Parathyroid adenoma (tissue), 2 donors: ENCODE measurements at regions not wholly inside any gene's neighbourhood (a gene's known extent, or its start where the extent isn't known, plus 50 kb on each side); places are given as distances from the start of the nearest gene placed in this dataset.

Experiments
- H2AFZ ChIP-seq: fragments of 300-600 bp; sonication (generic); one replicate; pipeline ENCODE4 v1.7.0; 2017; ENCODE audit warnings: antibody characterized with exemption, mild to moderate bottlenecking
- H3K27ac ChIP-seq: fragments of 300-600 bp; sonication (generic); one replicate; pipeline ENCODE4 v1.7.0; 2017
- H3K27me3 ChIP-seq: fragments of 300-600 bp; sonication (generic); one replicate; pipeline ENCODE4 v1.7.0; 2017; ENCODE audit warnings: low read length; ENCODE audit not compliant: control insufficient read depth, insufficient read depth
- H3K36me3 ChIP-seq: fragments of 300-600 bp; sonication (generic); one replicate; pipeline ENCODE4 v1.7.0; 2017; ENCODE audit warnings: low read length; ENCODE audit not compliant: control insufficient read depth, insufficient read depth
- H3K4me1 ChIP-seq: fragments of 300-600 bp; sonication (generic); one replicate; pipeline ENCODE4 v1.7.0; 2017; ENCODE audit warnings: control low read depth
- H3K4me2 ChIP-seq: fragments of 300-600 bp; sonication (generic); one replicate; pipeline ENCODE4 v1.7.0; 2017; ENCODE audit warnings: low read length
- H3K4me3 ChIP-seq: fragments of 300-600 bp; sonication (generic); one replicate; pipeline ENCODE4 v1.7.0; 2017; ENCODE audit warnings: low read depth, low read length
- H3K79me2 ChIP-seq: fragments of 300-600 bp; sonication (generic); one replicate; pipeline ENCODE4 v1.7.0; 2017; ENCODE audit warnings: control low read depth
- H3K9ac ChIP-seq: fragments of 300-600 bp; sonication (generic); one replicate; pipeline ENCODE4 v1.7.0; 2017; ENCODE audit warnings: mild to moderate bottlenecking
- H3K9me3 ChIP-seq: fragments of 300-600 bp; sonication (generic); one replicate; pipeline ENCODE4 v1.7.0; 2017; ENCODE audit warnings: low read length; ENCODE audit not compliant: control insufficient read depth
- TF ChIP-seq, protein P1 (sequence below): fragments of 300-600 bp; sonication (generic); IDR thresholded peaks from one replicate; pipeline ENCODE4 v1.7.0; 2017; ENCODE audit warnings: antibody characterized with exemption, mild to moderate bottlenecking
- donor health status: primary hyperparathyroidism.

- H3K9ac ChIP-seq: no peak overlapping the region
- no peaks in the 10 kb centered on the region for H3K79me2 ChIP-seq
- H3K9me3 ChIP-seq: no peaks in the 10 kb centered on the region
- H2AFZ ChIP-seq: no peak overlapping the region
- no peak overlapping the region for H3K27ac ChIP-seq
- no peak overlapping the region for H3K4me3 ChIP-seq
- TF ChIP-seq, protein P1, sequence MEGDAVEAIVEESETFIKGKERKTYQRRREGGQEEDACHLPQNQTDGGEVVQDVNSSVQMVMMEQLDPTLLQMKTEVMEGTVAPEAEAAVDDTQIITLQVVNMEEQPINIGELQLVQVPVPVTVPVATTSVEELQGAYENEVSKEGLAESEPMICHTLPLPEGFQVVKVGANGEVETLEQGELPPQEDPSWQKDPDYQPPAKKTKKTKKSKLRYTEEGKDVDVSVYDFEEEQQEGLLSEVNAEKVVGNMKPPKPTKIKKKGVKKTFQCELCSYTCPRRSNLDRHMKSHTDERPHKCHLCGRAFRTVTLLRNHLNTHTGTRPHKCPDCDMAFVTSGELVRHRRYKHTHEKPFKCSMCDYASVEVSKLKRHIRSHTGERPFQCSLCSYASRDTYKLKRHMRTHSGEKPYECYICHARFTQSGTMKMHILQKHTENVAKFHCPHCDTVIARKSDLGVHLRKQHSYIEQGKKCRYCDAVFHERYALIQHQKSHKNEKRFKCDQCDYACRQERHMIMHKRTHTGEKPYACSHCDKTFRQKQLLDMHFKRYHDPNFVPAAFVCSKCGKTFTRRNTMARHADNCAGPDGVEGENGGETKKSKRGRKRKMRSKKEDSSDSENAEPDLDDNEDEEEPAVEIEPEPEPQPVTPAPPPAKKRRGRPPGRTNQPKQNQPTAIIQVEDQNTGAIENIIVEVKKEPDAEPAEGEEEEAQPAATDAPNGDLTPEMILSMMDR: no peak
- H3K36me3 ChIP-seq: no peaks in the 10 kb centered on the region
- no peak overlapping the region for H3K4me2 ChIP-seq
- no peaks in the 10 kb centered on the region for H3K27me3 ChIP-seq
- H3K4me1 ChIP-seq: no peaks in the 10 kb centered on the region
Observed at GRCh38 chr1:189496768-189497167, 980.9 kb downstream of the BRINP3 start.

GRCh38 chr1:189499736-189500135 is 977.9 kb downstream of the BRINP3 start:
- TF ChIP-seq, protein P1: no peak
- no peaks in the 10 kb centered on the region for H3K9me3 ChIP-seq
- H3K79me2 ChIP-seq: no peaks in the 10 kb centered on the region
- H3K27me3 ChIP-seq: no peaks in the 10 kb centered on the region
- no peak overlapping the region for H3K4me2 ChIP-seq
- H3K36me3 ChIP-seq: no peaks in the 10 kb centered on the region
- no peak overlapping the region for H3K27ac ChIP-seq
- no peaks in the 10 kb centered on the region for H3K4me1 ChIP-seq
- no peak overlapping the region for H3K9ac ChIP-seq
- H3K4me3 ChIP-seq: no peak overlapping the region
- no peak overlapping the region for H2AFZ ChIP-seq

GRCh38 chr1:189500778-189501177 is 976.9 kb downstream of the BRINP3 start:
- no peak overlapping the region for H3K27ac ChIP-seq
- no peak overlapping the region for H3K4me3 ChIP-seq
- TF ChIP-seq, protein P1: no peak
- no peaks in the 10 kb centered on the region for H3K79me2 ChIP-seq
- H3K4me1 ChIP-seq: no peaks in the 10 kb centered on the region
- no peaks in the 10 kb centered on the region for H3K9me3 ChIP-seq
- no peak overlapping the region for H3K4me2 ChIP-seq
- no peaks in the 10 kb centered on the region for H3K36me3 ChIP-seq
- H2AFZ ChIP-seq: no peak overlapping the region
- H3K9ac ChIP-seq: no peak overlapping the region
- H3K27me3 ChIP-seq: no peaks in the 10 kb centered on the region

- TF ChIP-seq, protein P1: no peak
- no peaks in the 10 kb centered on the region for H3K9me3 ChIP-seq
- H3K27me3 ChIP-seq: no peaks in the 10 kb centered on the region
- H3K4me1 ChIP-seq: no peaks in the 10 kb centered on the region
- H3K9ac ChIP-seq: no peak overlapping the region
- H3K27ac ChIP-seq: no peak overlapping the region
- no peaks in the 10 kb centered on the region for H3K79me2 ChIP-seq
- no peak overlapping the region for H3K4me3 ChIP-seq
- no peaks in the 10 kb centered on the region for H3K36me3 ChIP-seq
- H2AFZ ChIP-seq: no peak overlapping the region
- H3K4me2 ChIP-seq: no peak overlapping the region
Observed at GRCh38 chr1:189510827-189511226, 966.8 kb downstream of the BRINP3 start.

GRCh38 chr1:189513091-189513490 is 964.6 kb downstream of the BRINP3 start:
- Histone ChIP-seq H3K9me3 (no peaks in the 10 kb centered on the region), H3K79me2 (no peaks in the 10 kb centered on the region), H3K27ac (no peak overlapping the region), H3K36me3 (no peaks in the 10 kb centered on the region), H3K4me1 (no peaks in the 10 kb centered on the region), H3K4me3 (no peak overlapping the region), H3K9ac (no peak overlapping the region), H3K4me2 (no peak overlapping the region), H3K27me3 (no peaks in the 10 kb centered on the region), H2AFZ (no peak overlapping the region)
- TF ChIP-seq, protein P1: no peak
